ENCODE measurements at regions not wholly inside any gene's neighbourhood (a gene's known extent, or its start where the extent isn't known, plus 50 kb on each side); places are given as distances from the start of the nearest gene placed in this dataset.

- intact Hi-C loops (cut with DNase I): no loop called here
- DNase-seq (ENCODE audit: low spot score): no peak
Observed at GRCh38 chr1:55958498-55958897, 620.9 kb downstream of the PLPP3 start.

- DNase-seq (ENCODE audit: low spot score): no peak
- intact Hi-C loops (cut with DNase I): no loop called here
Observed at GRCh38 chr1:55957276-55957675, 622.1 kb downstream of the PLPP3 start.

- DNase-seq (ENCODE audit: low spot score): no peak
Observed at GRCh38 chr1:55955016-55955621, 624.2 kb downstream of the PLPP3 start.

GRCh38 chr1:55951291-55951690 is 628.1 kb downstream of the PLPP3 start:
- DNase-seq (ENCODE audit: low spot score): no peak
- intact Hi-C loops (cut with DNase I): no loop called here

More at GRCh38 chr1:55955016-55955621, 624.2 kb downstream of the PLPP3 start:
- intact Hi-C loops (cut with DNase I): no loop called here

GRCh38 chr1:55947446-55947845 is 631.9 kb downstream of the PLPP3 start:
- intact Hi-C loops (cut with DNase I): no loop called here
- no peak for DNase-seq (ENCODE audit: low spot score)

GRCh38 chr1:55943721-55944435 is 635.5 kb downstream of the PLPP3 start:
- no peak for DNase-seq (ENCODE audit: low spot score)
- intact Hi-C loops (cut with DNase I): no loop called here

- no peak for DNase-seq (ENCODE audit: low spot score)
- intact Hi-C loops (cut with DNase I): no loop called here
Observed at GRCh38 chr1:55943012-55943411, 636.4 kb downstream of the PLPP3 start.

GRCh38 chr1:55939866-55940265 is 639.5 kb downstream of the PLPP3 start:
- intact Hi-C loops (cut with DNase I): no loop called here
- no peak for DNase-seq (ENCODE audit: low spot score)

GRCh38 chr1:55938861-55939260 is 640.5 kb downstream of the PLPP3 start:
- intact Hi-C loops (cut with DNase I): no loop called here
- DNase-seq (ENCODE audit: low spot score): no peak

GRCh38 chr1:55938376-55938850 is 641.0 kb downstream of the PLPP3 start:
- no peak for DNase-seq (ENCODE audit: low spot score)
- intact Hi-C loops (cut with DNase I): no loop called here

GRCh38 chr1:55937840-55938375 is 641.5 kb downstream of the PLPP3 start:
- DNase-seq (ENCODE audit: low spot score): no peak
- intact Hi-C loops (cut with DNase I): no loop called here

GRCh38 chr1:55935236-55935635 is 644.1 kb downstream of the PLPP3 start:
- DNase-seq (ENCODE audit: low spot score): no peak
- intact Hi-C loops (cut with DNase I): no loop called here

- DNase-seq (ENCODE audit: low spot score): no peak
- intact Hi-C loops (cut with DNase I): no loop called here
Observed at GRCh38 chr1:55932402-55932801, 647.0 kb downstream of the PLPP3 start.

GRCh38 chr1:55931081-55931940 is 648.1 kb downstream of the PLPP3 start:
- no peak for DNase-seq (ENCODE audit: low spot score)
- intact Hi-C loops (cut with DNase I): no loop called here

- intact Hi-C loops (cut with DNase I): no loop called here
- no peak for DNase-seq (ENCODE audit: low spot score)
Observed at GRCh38 chr1:55929652-55930051, 649.7 kb downstream of the PLPP3 start.

- DNase-seq (ENCODE audit: low spot score): no peak
- intact Hi-C loops (cut with DNase I): no loop called here
Observed at GRCh38 chr1:55928576-55928975, 650.8 kb downstream of the PLPP3 start.

GRCh38 chr1:55927702-55928290 is 651.6 kb downstream of the PLPP3 start:
- intact Hi-C loops (cut with DNase I): no loop called here
- no peak for DNase-seq (ENCODE audit: low spot score)

- DNase-seq (ENCODE audit: low spot score): no peak
- intact Hi-C loops (cut with DNase I): no loop called here
Observed at GRCh38 chr1:55926906-55927471, 652.4 kb downstream of the PLPP3 start.

GRCh38 chr1:55916907-55917306 is 662.5 kb downstream of the PLPP3 start:
- no peak for DNase-seq (ENCODE audit: low spot score)
- intact Hi-C loops (cut with DNase I): no loop called here

- DNase-seq (ENCODE audit: low spot score): no peak
- intact Hi-C loops (cut with DNase I): no loop called here
Observed at GRCh38 chr1:55916481-55916880, 662.9 kb downstream of the PLPP3 start.

Measured in cardiac septum (tissue), 1 donor.